ACC112 (cell line): ENCODE measurements at regions not wholly inside any gene's neighbourhood (a gene's known extent, or its start where the extent isn't known, plus 50 kb on each side); places are given as distances from the start of the nearest gene placed in this dataset.

Experiments
- H2AFZ ChIP-seq: fragments of 200-600 bp; sonication (generic); one replicate; pipeline ENCODE4 v1.6.0; 2017; ENCODE audit warnings: antibody characterized with exemption, low read length; ENCODE audit not compliant: unreplicated experiment
- H3K27ac ChIP-seq: fragments of 200-600 bp; sonication (generic); 2 replicates; pipeline ENCODE4 v1.5.1; 2014; ENCODE audit warnings: low read depth, mild to moderate bottlenecking, antibody characterized with exemption, low read length, moderate library complexity
- H3K27me3 ChIP-seq: fragments of 200-600 bp; sonication (generic); 2 replicates; pipeline ENCODE4 v1.6.1; 2014; ENCODE audit warnings: mild to moderate bottlenecking, antibody characterized with exemption, low read length, moderate library complexity, mixed read lengths; ENCODE audit not compliant: insufficient read depth
- H3K36me3 ChIP-seq: fragments of 200-600 bp; sonication (generic); 2 replicates; pipeline ENCODE4 v1.6.1; 2016; ENCODE audit warnings: mild to moderate bottlenecking, antibody characterized with exemption, low read length, moderate library complexity, mixed read lengths; ENCODE audit not compliant: insufficient read depth
- H3K4me1 ChIP-seq: fragments of 200-600 bp; sonication (generic); one replicate; pipeline ENCODE4 v1.6.1; 2016; ENCODE audit warnings: low read length, mixed read lengths; ENCODE audit not compliant: insufficient read depth, unreplicated experiment, control insufficient read depth
- H3K4me3 ChIP-seq: fragments of 200-600 bp; sonication (generic); 2 replicates; pipeline ENCODE4 v1.5.1; 2014; ENCODE audit warnings: mild to moderate bottlenecking, low read depth, low read length
- H3K79me2 ChIP-seq: fragments of 200-600 bp; sonication (generic); one replicate; pipeline ENCODE4 v1.6.0; 2016; ENCODE audit warnings: low read length; ENCODE audit not compliant: control insufficient read depth, unreplicated experiment, insufficient read depth

GRCh38 chr3:31456373-31456772, 76.4 kb upstream of the STT3B start:
- no peak overlapping the region for H2AFZ ChIP-seq
- H3K79me2 ChIP-seq: no peaks in the 10 kb centered on the region
- no peaks in the 10 kb centered on the region for H3K4me1 ChIP-seq
- H3K36me3 ChIP-seq: no peaks in the 10 kb centered on the region
- H3K27me3 ChIP-seq: peaks cover 18% of the 10 kb centered on the region
- no peak overlapping the region for H3K4me3 ChIP-seq
- no peak overlapping the region for H3K27ac ChIP-seq

- Histone ChIP-seq H3K36me3 (no peaks in the 10 kb centered on the region), H3K79me2 (no peaks in the 10 kb centered on the region), H3K4me3 (no peak overlapping the region), H3K4me1 (no peaks in the 10 kb centered on the region), H3K27me3 (peaks cover 6% of the 10 kb centered on the region; the same call in 1 of the 2 replicates), H3K27ac (no peak overlapping the region), H2AFZ (no peak overlapping the region)
These were observed 71.3 kb upstream of the STT3B start for GRCh38 chr3:31461426-31461825.

GRCh38 chr3:31462050-31462569, 70.6 kb upstream of the STT3B start:
- Histone ChIP-seq H3K4me3 (no peak overlapping the region), H3K27me3 (peaks cover 6% of the 10 kb centered on the region; the same call in 1 of the 2 replicates), H3K79me2 (no peaks in the 10 kb centered on the region), H3K4me1 (no peaks in the 10 kb centered on the region), H3K36me3 (no peaks in the 10 kb centered on the region), H3K27ac (no peak overlapping the region), H2AFZ (no peak overlapping the region)

- Histone ChIP-seq H3K4me1 (no peaks in the 10 kb centered on the region), H3K27me3 (no peaks in the 10 kb centered on the region), H2AFZ (no peak overlapping the region), H3K79me2 (no peaks in the 10 kb centered on the region), H3K4me3 (no peak overlapping the region), H3K27ac (no peak overlapping the region), H3K36me3 (no peaks in the 10 kb centered on the region)
These were observed 66.7 kb upstream of the STT3B start for GRCh38 chr3:31465999-31466398.

GRCh38 chr3:31466866-31467265, 65.9 kb upstream of the STT3B start:
- H3K79me2 ChIP-seq: no peaks in the 10 kb centered on the region
- no peak overlapping the region for H3K4me3 ChIP-seq
- no peaks in the 10 kb centered on the region for H3K27me3 ChIP-seq
- no peaks in the 10 kb centered on the region for H3K4me1 ChIP-seq
- H2AFZ ChIP-seq: no peak overlapping the region
- no peaks in the 10 kb centered on the region for H3K36me3 ChIP-seq
- no peak overlapping the region for H3K27ac ChIP-seq

- Histone ChIP-seq H3K4me1 (no peaks in the 10 kb centered on the region), H3K4me3 (no peak overlapping the region), H3K36me3 (no peaks in the 10 kb centered on the region), H3K27me3 (no peaks in the 10 kb centered on the region), H3K79me2 (no peaks in the 10 kb centered on the region), H3K27ac (no peak overlapping the region), H2AFZ (no peak overlapping the region)
These were observed 64.3 kb upstream of the STT3B start for GRCh38 chr3:31468433-31468832.

GRCh38 chr3:31469385-31469784, 63.3 kb upstream of the STT3B start:
- Histone ChIP-seq H3K79me2 (no peaks in the 10 kb centered on the region), H3K4me1 (no peaks in the 10 kb centered on the region), H3K4me3 (no peak overlapping the region), H2AFZ (no peak overlapping the region), H3K36me3 (no peaks in the 10 kb centered on the region), H3K27ac (no peak overlapping the region), H3K27me3 (no peaks in the 10 kb centered on the region)

GRCh38 chr3:31472479-31473390, 60.0 kb upstream of the STT3B start:
- no peaks in the 10 kb centered on the region for H3K36me3 ChIP-seq
- no peak overlapping the region for H3K27ac ChIP-seq
- peaks cover 10% of the 10 kb centered on the region; the same call in 1 of the 2 replicates for H3K27me3 ChIP-seq
- H3K79me2 ChIP-seq: no peaks in the 10 kb centered on the region
- H3K4me3 ChIP-seq: no peak overlapping the region
- no peak overlapping the region for H2AFZ ChIP-seq
- H3K4me1 ChIP-seq: no peaks in the 10 kb centered on the region

- peaks cover 26% of the 10 kb centered on the region; the same call in 1 of the 2 replicates for H3K27me3 ChIP-seq
- H3K4me1 ChIP-seq: no peaks in the 10 kb centered on the region
- no peaks in the 10 kb centered on the region for H3K36me3 ChIP-seq
- no peak overlapping the region for H3K4me3 ChIP-seq
- no peak overlapping the region for H2AFZ ChIP-seq
- no peak overlapping the region for H3K27ac ChIP-seq
- no peaks in the 10 kb centered on the region for H3K79me2 ChIP-seq
These were observed 56.5 kb upstream of the STT3B start for GRCh38 chr3:31476209-31476608.

GRCh38 chr3:31479431-31479830, 53.3 kb upstream of the STT3B start:
- no peaks in the 10 kb centered on the region for H3K79me2 ChIP-seq
- H3K27me3 ChIP-seq: peaks cover 26% of the 10 kb centered on the region; the same call in 1 of the 2 replicates
- no peaks in the 10 kb centered on the region for H3K4me1 ChIP-seq
- H3K27ac ChIP-seq: no peak overlapping the region
- H2AFZ ChIP-seq: no peak overlapping the region
- H3K36me3 ChIP-seq: no peaks in the 10 kb centered on the region
- no peak overlapping the region for H3K4me3 ChIP-seq

- Histone ChIP-seq H3K27me3 (peaks cover 21% of the 10 kb centered on the region; the same call in 1 of the 2 replicates), H3K27ac (no peak overlapping the region), H3K4me3 (no peak overlapping the region), H2AFZ (no peak overlapping the region), H3K4me1 (no peaks in the 10 kb centered on the region), H3K36me3 (no peaks in the 10 kb centered on the region), H3K79me2 (no peaks in the 10 kb centered on the region)
These were observed 51.0 kb upstream of the STT3B start for GRCh38 chr3:31481697-31482096.
